T-cell (primary cell): ENCODE measurements at regions not wholly inside any gene's neighbourhood (a gene's known extent, or its start where the extent isn't known, plus 50 kb on each side); places are given as distances from the start of the nearest gene placed in this dataset.

Experiments used
- ATAC-seq, 4 experiments: fragments of 200-7000 bp in 3 of 4; fragments of 150-1000 bp in 1 of 4; cut with Tn5 transposase; replicated peaks in 1 of 4; 1 replicate in 3 of 4; 2 replicates in 1 of 4; pipeline ENCODE4 v1.10.0; 2021; ENCODE audit warnings: moderate library complexity in 3 of 4, mild to moderate bottlenecking in 2 of 4, moderate number of reproducible peaks in 1 of 4
- CTCF ChIA-PET, 2 donors: fragments of 300-600 bp; sonication (Branson Sonifier 250); formaldehyde crosslinking; loops; one replicate each; lab custom pipeline; 2022; ENCODE audit warnings: antibody characterized with exemption in 2 of 2; lab: Charles Lee
- POLR2A ChIA-PET, 2 donors: fragments of 300-600 bp; sonication (Branson Sonifier 250); formaldehyde crosslinking; loops; one replicate each; lab custom pipeline; 2022; ENCODE audit warnings: antibody characterized with exemption in 2 of 2; lab: Charles Lee
- DNase-seq, 35 experiments: peaks; one replicate each; pipeline versions ENCODE4 v3.0.0 to v3.0.0-alpha.2; 2013 to 2023
- H3K27ac ChIP-seq: one replicate; pipeline ENCODE4 v1.5.1; 2013; ENCODE audit warnings: low read length
- H3K27me3 ChIP-seq, 2 experiments: replicated peaks in 1 of 2; 1 replicate in 1 of 2; 2 replicates in 1 of 2; pipeline versions ENCODE4 v1.6.1 to v1.7.0; 2013; ENCODE audit warnings: low read length in 1 of 2, mixed read lengths in 1 of 2; ENCODE audit not compliant: control insufficient read depth in 2 of 2, insufficient read depth in 2 of 2; ENCODE audit errors: extremely low read depth in 1 of 2
- H3K36me3 ChIP-seq, 2 donors: 1 replicate in 1 of 2; 2 replicates in 1 of 2; pipeline versions ENCODE4 v1.6.1 to v1.7.0; 2013; ENCODE audit warnings: low read length in 1 of 2; ENCODE audit not compliant: control insufficient read depth in 2 of 2, insufficient read depth in 1 of 2; ENCODE audit errors: extremely low read depth in 1 of 2
- H3K4me1 ChIP-seq, 2 experiments: 1 replicate in 1 of 2; 2 replicates in 1 of 2; pipeline versions ENCODE4 v1.6.1 to v1.7.0; 2013; ENCODE audit warnings: low read length in 2 of 2, mixed read lengths in 1 of 2; ENCODE audit not compliant: insufficient read depth in 2 of 2, control insufficient read depth in 1 of 2; ENCODE audit errors: extremely low read depth in 1 of 2
- H3K4me3 ChIP-seq, 2 donors: 1 replicate in 1 of 2; 2 replicates in 1 of 2; pipeline versions ENCODE4 v1.5.1 to v1.7.0; 2013; ENCODE audit warnings: mild to moderate bottlenecking in 2 of 2, low read length in 1 of 2, moderate library complexity in 1 of 2; ENCODE audit not compliant: control insufficient read depth in 1 of 2; ENCODE audit errors: extremely low read depth in 1 of 2
- H3K9me3 ChIP-seq: 2 replicates; pipeline ENCODE4 v1.7.0; 2013
- H3K27ac Mint-ChIP-seq, 2 donors: one replicate each; pipeline ENCODE4 v1.8.0; 2020 to 2021; ENCODE audit warnings: mild to moderate bottlenecking in 2 of 2, mixed read lengths in 2 of 2
- H3K27me3 Mint-ChIP-seq, 2 donors: one replicate each; pipeline ENCODE4 v1.8.0; 2021 to 2022; ENCODE audit warnings: mixed read lengths in 2 of 2
- H3K36me3 Mint-ChIP-seq: one replicate; pipeline ENCODE4 v1.8.0; 2021; ENCODE audit warnings: mixed read lengths
- H3K4me1 Mint-ChIP-seq, 3 donors: one replicate each; pipeline ENCODE4 v1.8.0; 2020 to 2022; ENCODE audit warnings: mixed read lengths in 3 of 3, mild to moderate bottlenecking in 1 of 3
- H3K4me3 Mint-ChIP-seq, 3 donors: one replicate each; pipeline ENCODE4 v1.8.0; 2020 to 2022; ENCODE audit warnings: mild to moderate bottlenecking in 3 of 3, mixed read lengths in 3 of 3, moderate library complexity in 3 of 3
- H3K9me3 Mint-ChIP-seq, 3 donors: one replicate each; pipeline ENCODE4 v1.8.0; 2020 to 2022; ENCODE audit warnings: mixed read lengths in 3 of 3
- WGBS: methylation state at CpG from one replicate; pipeline ENCODE4 v1.1.5; 2013; ENCODE audit warnings: missing lambda C conversion rate; ENCODE audit not compliant: insufficient coverage; 5-methylcytosine and 5-hydroxymethylcytosine counted together

DNA sequence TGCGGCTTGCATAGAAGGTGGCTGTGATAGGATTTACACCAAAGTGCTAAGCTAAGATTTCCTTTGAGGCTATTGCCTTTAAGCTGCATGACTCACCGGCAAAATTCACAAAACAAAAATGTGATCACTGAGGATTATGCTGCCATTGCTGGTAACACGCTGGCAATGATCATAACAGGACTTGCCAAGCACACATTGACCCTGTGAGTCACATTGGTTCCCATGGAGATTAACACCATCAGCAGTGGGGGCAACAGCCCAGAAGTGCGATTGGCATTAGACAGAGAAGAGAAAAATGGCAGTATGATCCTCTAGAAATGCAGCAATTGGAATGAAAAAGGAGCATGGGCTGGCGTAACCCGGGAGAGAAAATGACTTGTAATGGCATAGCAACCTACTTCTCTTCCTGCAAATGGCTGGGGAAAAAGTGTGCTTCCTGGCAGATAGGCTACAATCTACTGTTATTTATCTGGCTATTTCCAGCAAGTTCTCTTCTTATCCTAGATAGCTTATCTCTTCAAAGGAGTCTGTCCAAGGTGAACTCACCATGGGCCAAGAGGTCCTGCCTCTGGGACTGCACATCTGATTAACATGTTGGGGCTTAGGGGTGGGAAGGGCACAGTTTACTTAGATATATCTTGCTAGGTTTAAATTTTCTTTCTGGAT lies 314.2 kb upstream of the IGFBP7 start:
- Mint-ChIP-seq H3K27ac (no peak overlapping the region), H3K36me3 (no peaks in the 10 kb centered on the region), H3K9me3 (peaks cover 0 to 6% (median 0%) of the 10 kb centered on the region in 3 donors), H3K27me3 (peaks cover 0 to 3% of the 10 kb centered on the region in 2 donors), H3K4me3 (no peak overlapping the region), H3K4me1 (no peaks in the 10 kb centered on the region)
- Histone ChIP-seq H3K9me3 (no peaks in the 10 kb centered on the region), H3K27ac (no peak overlapping the region), H3K4me3 (no peak overlapping the region), H3K4me1 (no peaks in the 10 kb centered on the region), H3K27me3 (no peaks in the 10 kb centered on the region), H3K36me3 (no peaks in the 10 kb centered on the region)
- POLR2A ChIA-PET = no interaction called here
- CTCF ChIA-PET = no interaction called here
- DNase-seq = no peak
- WGBS = 72% methylated on average over 5 of the region's 6 CpGs
- no peak for ATAC-seq

- Histone ChIP-seq H3K4me1 (no peaks in the 10 kb centered on the region), H3K27ac (no peak overlapping the region), H3K9me3 (no peaks in the 10 kb centered on the region), H3K27me3 (no peaks in the 10 kb centered on the region), H3K4me3 (no peak overlapping the region), H3K36me3 (no peaks in the 10 kb centered on the region)
- peaks cover 0 to 3% of the 10 kb centered on the region in 2 donors for H3K27me3 Mint-ChIP-seq
- no CpG with 5 or more reads among the region's 1 CpG for WGBS
- H3K4me3 Mint-ChIP-seq = no peak overlapping the region
- no peaks in the 10 kb centered on the region for H3K4me1 Mint-ChIP-seq
- ChIA-PET POLR2A (no interaction called here), CTCF (no interaction called here)
- no peaks in the 10 kb centered on the region for H3K9me3 Mint-ChIP-seq
- ATAC-seq (no peak), DNase-seq (no peak)
- H3K27ac Mint-ChIP-seq = no peak overlapping the region
- no peaks in the 10 kb centered on the region for H3K36me3 Mint-ChIP-seq
Observed at GRCh38 chr4:57418133-57418532, 307.9 kb upstream of the IGFBP7 start.

GRCh38 chr4:57412259-57413054 lies 302.3 kb upstream of the IGFBP7 start:
- ChIA-PET CTCF (no interaction called here), POLR2A (no interaction called here)
- H3K36me3 ChIP-seq = no peaks in the 10 kb centered on the region
- H3K36me3 Mint-ChIP-seq = no peaks in the 10 kb centered on the region
- no peaks in the 10 kb centered on the region for H3K27me3 Mint-ChIP-seq
- H3K4me3 ChIP-seq = no peak overlapping the region
- H3K27ac ChIP-seq = no peak overlapping the region
- no peaks in the 10 kb centered on the region for H3K9me3 ChIP-seq
- no peaks in the 10 kb centered on the region for H3K27me3 ChIP-seq
- ATAC-seq (no peak), DNase-seq (no peak)
- no peaks in the 10 kb centered on the region for H3K4me1 Mint-ChIP-seq
- H3K4me3 Mint-ChIP-seq = no peak overlapping the region
- no peaks in the 10 kb centered on the region for H3K4me1 ChIP-seq
- no peak overlapping the region for H3K27ac Mint-ChIP-seq
- H3K9me3 Mint-ChIP-seq = no peaks in the 10 kb centered on the region
- WGBS = 86% methylated on average over 3 of the region's 5 CpGs

DNA sequence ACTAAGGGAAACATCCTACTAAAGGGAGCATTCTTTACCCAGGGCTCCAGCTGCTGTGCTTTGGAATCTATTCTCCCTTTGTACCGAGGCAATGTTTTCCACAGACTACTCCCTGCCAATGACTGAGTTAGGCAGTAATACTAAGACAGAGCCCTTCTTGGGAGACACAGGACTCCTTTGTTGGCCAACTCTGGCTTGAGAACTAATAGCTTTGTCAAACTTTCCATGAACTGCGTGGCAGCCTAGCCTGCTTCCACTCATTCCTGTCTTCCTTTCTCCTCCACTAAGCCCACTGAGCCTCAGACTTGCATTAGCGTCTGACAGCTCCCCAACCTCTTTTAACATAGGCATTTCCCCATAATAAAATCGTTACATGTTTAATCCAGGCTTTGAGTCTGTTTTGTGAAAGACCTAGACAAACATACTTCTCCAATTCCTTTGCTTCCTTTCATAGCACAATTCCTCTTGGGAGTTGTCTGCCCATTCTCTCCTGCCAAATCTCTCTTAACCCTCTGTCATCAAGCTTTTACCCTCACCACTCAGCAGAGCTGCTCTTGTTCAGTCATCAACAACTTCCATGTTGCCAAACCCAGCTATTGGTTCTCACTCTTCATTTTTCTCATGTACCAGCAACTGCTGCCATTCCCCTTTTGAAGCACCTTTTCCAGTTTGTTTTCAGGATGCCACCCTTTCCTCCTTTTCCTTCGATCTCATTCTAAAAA lies 300.3 kb upstream of the IGFBP7 start:
- ChIA-PET CTCF (no interaction called here), POLR2A (no interaction called here)
- Mint-ChIP-seq H3K27me3 (no peaks in the 10 kb centered on the region), H3K27ac (no peak overlapping the region), H3K4me1 (no peaks in the 10 kb centered on the region), H3K9me3 (peaks cover 0 to 3% (median 0%) of the 10 kb centered on the region in 3 donors), H3K36me3 (no peaks in the 10 kb centered on the region), H3K4me3 (no peak overlapping the region)
- H3K36me3 ChIP-seq = no peaks in the 10 kb centered on the region
- no peaks in the 10 kb centered on the region for H3K27me3 ChIP-seq
- H3K4me1 ChIP-seq = no peaks in the 10 kb centered on the region
- no peak for DNase-seq
- H3K4me3 ChIP-seq = no peak overlapping the region
- H3K27ac ChIP-seq = no peak overlapping the region
- ATAC-seq = no peak
- no peaks in the 10 kb centered on the region for H3K9me3 ChIP-seq
- 51% methylated on average over 5 of the region's 5 CpGs for WGBS

DNA sequence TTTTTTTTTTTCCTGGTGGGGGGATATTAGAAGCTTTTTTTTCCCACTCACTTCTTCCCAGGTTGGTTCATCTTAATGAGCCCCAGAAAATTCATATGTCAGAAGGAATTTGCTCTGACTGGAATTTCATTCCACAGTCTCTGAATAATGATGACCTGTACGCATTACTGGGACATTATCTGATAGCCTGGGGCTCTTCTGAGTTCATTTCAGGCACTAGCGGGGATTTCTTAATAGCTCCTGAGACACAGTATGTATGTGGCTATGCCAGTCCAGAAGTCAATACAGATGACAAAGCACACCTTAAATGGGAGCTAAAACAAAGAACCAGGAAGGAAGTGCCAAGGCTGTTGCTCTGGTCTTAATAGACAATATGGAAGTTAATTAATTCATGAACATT lies 295.2 kb upstream of the IGFBP7 start:
- Histone ChIP-seq H3K36me3 (no peaks in the 10 kb centered on the region), H3K9me3 (no peaks in the 10 kb centered on the region), H3K27ac (no peak overlapping the region), H3K4me3 (no peak overlapping the region), H3K4me1 (no peaks in the 10 kb centered on the region), H3K27me3 (no peaks in the 10 kb centered on the region)
- Mint-ChIP-seq H3K9me3 (peaks cover 0 to 5% (median 3%) of the 10 kb centered on the region in 3 donors), H3K27me3 (peaks cover 0 to 3% of the 10 kb centered on the region in 2 donors), H3K4me1 (no peaks in the 10 kb centered on the region), H3K36me3 (no peaks in the 10 kb centered on the region), H3K27ac (no peak overlapping the region), H3K4me3 (no peak overlapping the region)
- DNase-seq = no peak
- ChIA-PET POLR2A (no interaction called here), CTCF (no interaction called here)
- 100% methylated on average over 1 of the region's 2 CpGs for WGBS
- no peak for ATAC-seq

DNA sequence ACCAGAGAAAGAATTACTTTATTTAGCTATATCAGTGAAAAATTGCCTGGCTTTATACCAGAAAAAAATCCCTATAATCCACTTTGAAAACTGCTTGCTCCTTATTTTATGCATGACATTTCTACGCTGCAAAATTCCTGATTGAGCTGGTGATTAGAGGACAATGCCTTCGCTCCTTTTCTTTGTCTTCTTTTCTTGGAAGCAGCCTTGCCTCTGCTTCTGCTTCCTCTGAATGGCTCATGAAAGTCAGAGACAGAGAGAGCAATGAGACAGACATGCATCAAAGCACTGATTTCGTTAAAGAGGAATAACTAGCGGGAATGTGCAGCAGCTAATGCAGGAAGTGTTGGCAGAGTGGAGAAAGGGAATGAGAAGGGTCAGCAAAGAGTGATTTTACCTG lies 294.3 kb upstream of the IGFBP7 start:
- Mint-ChIP-seq H3K9me3 (peaks cover 0 to 5% (median 3%) of the 10 kb centered on the region in 3 donors), H3K27me3 (peaks cover 0 to 3% of the 10 kb centered on the region in 2 donors), H3K4me1 (no peaks in the 10 kb centered on the region), H3K27ac (no peak overlapping the region), H3K36me3 (no peaks in the 10 kb centered on the region), H3K4me3 (no peak overlapping the region)
- WGBS = 63% methylated on average over 4 of the region's 4 CpGs
- H3K27me3 ChIP-seq = no peaks in the 10 kb centered on the region
- H3K36me3 ChIP-seq = no peaks in the 10 kb centered on the region
- ATAC-seq (no peak), DNase-seq (no peak)
- H3K27ac ChIP-seq = no peak overlapping the region
- H3K9me3 ChIP-seq = no peaks in the 10 kb centered on the region
- no peak overlapping the region for H3K4me3 ChIP-seq
- POLR2A ChIA-PET = no interaction called here
- H3K4me1 ChIP-seq = no peaks in the 10 kb centered on the region
- CTCF ChIA-PET = no interaction called here
